BJ (cell line): ENCODE measurements at regions not wholly inside any gene's neighbourhood (a gene's known extent, or its start where the extent isn't known, plus 50 kb on each side); places are given as distances from the start of the nearest gene placed in this dataset.

ENCODE experiments used
- CTCF ChIA-PET: fragments of 350-600 bp; formaldehyde crosslinking; extraction: SDS; loops from one replicate; lab custom pipeline; 2021; ENCODE audit warnings: antibody characterized with exemption, inconsistent platforms; lab: Yijun Ruan, JAX
- POLR2A ChIA-PET: fragments of 300-600 bp; sonication (Branson Sonifier 250); formaldehyde crosslinking; extraction: SDS; loops from one replicate; lab custom pipeline; 2021; ENCODE audit warnings: antibody characterized with exemption; lab: Charles Lee
- DNase-seq: peaks from one replicate; pipeline ENCODE4 v3.0.0-alpha.2; 2011; ENCODE audit warnings: low read depth
- H3K27me3 ChIP-seq: 2 replicates; pipeline ENCODE4 v1.6.0; 2011; ENCODE audit warnings: low read length; ENCODE audit not compliant: control insufficient read depth, insufficient read depth
- H3K36me3 ChIP-seq: 2 replicates; pipeline ENCODE4 v1.5.1; 2011; ENCODE audit warnings: low read length; ENCODE audit not compliant: control insufficient read depth, insufficient read depth
- H3K4me3 ChIP-seq: 2 replicates; pipeline ENCODE4 v1.5.1; 2011; ENCODE audit warnings: low read depth, mild to moderate bottlenecking, control low read depth, low read length
- TF ChIP-seq, protein P1 (sequence below): IDR thresholded peaks from 2 replicates; pipeline ENCODE4 v1.5.1; 2011; ENCODE audit warnings: low read depth, mild to moderate bottlenecking, control low read depth, inconsistent platforms, low read length, moderate library complexity; ENCODE audit not compliant: insufficient read depth

DNA sequence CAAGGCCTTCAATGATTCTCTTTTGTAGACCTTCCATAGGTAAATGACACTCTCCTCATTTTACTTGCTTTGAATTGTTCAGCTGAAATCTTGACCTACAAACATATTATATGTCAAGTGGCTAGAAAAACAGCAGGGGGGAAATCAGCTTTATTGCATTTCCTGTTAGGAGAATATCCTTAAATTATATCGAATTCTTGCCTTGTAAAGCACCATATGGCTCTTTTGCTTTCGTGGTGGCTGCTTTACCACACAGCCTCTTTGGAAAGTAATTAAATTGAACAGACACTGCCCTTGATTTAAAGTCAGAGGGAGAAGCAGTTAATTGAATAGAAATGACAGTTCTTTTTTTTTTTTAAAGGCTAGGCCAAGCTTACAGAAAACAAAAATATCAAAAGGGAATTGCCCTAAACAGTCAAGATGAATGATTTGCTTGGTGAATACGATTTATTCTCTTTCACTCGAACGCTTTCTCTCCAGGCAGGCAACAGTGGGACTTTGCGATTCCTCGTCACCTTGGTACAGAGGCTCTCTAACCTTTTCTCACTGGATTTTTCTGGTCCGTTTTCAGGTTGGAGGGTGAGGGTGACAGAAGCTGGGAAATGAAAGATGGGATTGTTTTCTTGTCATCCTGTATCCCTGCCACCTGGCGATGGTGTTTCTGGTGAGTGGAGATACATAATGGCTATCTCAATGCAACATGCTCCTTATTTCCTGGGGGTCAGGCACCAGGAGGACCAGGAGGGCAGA is 126.0 kb downstream of the GATA3 start:
- CTCF ChIA-PET = no interaction called here
- Histone ChIP-seq H3K36me3 (no peaks in the 10 kb centered on the region), H3K27me3 (no peaks in the 10 kb centered on the region), H3K4me3 (no peak overlapping the region)
- TF ChIP-seq, protein P1, sequence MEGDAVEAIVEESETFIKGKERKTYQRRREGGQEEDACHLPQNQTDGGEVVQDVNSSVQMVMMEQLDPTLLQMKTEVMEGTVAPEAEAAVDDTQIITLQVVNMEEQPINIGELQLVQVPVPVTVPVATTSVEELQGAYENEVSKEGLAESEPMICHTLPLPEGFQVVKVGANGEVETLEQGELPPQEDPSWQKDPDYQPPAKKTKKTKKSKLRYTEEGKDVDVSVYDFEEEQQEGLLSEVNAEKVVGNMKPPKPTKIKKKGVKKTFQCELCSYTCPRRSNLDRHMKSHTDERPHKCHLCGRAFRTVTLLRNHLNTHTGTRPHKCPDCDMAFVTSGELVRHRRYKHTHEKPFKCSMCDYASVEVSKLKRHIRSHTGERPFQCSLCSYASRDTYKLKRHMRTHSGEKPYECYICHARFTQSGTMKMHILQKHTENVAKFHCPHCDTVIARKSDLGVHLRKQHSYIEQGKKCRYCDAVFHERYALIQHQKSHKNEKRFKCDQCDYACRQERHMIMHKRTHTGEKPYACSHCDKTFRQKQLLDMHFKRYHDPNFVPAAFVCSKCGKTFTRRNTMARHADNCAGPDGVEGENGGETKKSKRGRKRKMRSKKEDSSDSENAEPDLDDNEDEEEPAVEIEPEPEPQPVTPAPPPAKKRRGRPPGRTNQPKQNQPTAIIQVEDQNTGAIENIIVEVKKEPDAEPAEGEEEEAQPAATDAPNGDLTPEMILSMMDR = no peak
- POLR2A ChIA-PET = no interaction called here
- no peak for DNase-seq

- Histone ChIP-seq H3K36me3 (no peaks in the 10 kb centered on the region), H3K4me3 (no peak overlapping the region), H3K27me3 (no peaks in the 10 kb centered on the region)
- DNase-seq = no peak
- TF ChIP-seq, protein P1 = no peak
- ChIA-PET CTCF (no interaction called here), POLR2A (no interaction called here)
These were observed 127.1 kb downstream of the GATA3 start for GRCh38 chr10:8181496-8182157.

DNA sequence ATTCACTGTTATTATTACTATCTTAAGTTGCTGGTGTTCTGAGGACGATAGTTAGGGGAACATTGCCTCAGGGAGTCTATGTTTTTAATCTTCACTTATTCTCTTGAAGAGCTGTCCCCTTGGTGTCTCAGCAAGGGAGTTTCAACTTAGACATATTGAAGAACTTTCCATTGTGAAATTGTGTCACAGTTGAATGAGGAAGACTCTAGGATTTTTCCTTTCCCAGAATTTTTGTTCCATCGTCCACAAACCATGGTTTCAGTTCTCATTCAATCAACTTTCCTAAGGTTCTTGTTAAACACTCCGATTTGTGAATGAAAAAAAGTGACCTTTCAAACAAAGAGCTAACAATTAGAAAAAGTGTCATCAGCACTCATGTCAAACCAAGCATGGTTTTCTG is 128.3 kb downstream of the GATA3 start:
- Histone ChIP-seq H3K27me3 (no peaks in the 10 kb centered on the region), H3K36me3 (no peaks in the 10 kb centered on the region), H3K4me3 (no peak overlapping the region)
- POLR2A ChIA-PET = no interaction called here
- TF ChIP-seq, protein P1 = no peak
- no peak for DNase-seq
- CTCF ChIA-PET = no interaction called here

GRCh38 chr10:8183241-8183704 is 128.8 kb downstream of the GATA3 start:
- no peak for DNase-seq

GRCh38 chr10:8187171-8187666 is 132.7 kb downstream of the GATA3 start:
- no peaks in the 10 kb centered on the region for H3K27me3 ChIP-seq
- TF ChIP-seq, protein P1 = no peak
- no peaks in the 10 kb centered on the region for H3K36me3 ChIP-seq
- DNase-seq = no peak
- POLR2A ChIA-PET = no interaction called here
- no peak overlapping the region for H3K4me3 ChIP-seq
- CTCF ChIA-PET = no interaction called here

More at GRCh38 chr10:8183241-8183704, 128.8 kb downstream of the GATA3 start:
- Histone ChIP-seq H3K36me3 (no peaks in the 10 kb centered on the region), H3K4me3 (no peak overlapping the region), H3K27me3 (no peaks in the 10 kb centered on the region)
- POLR2A ChIA-PET = no interaction called here
- CTCF ChIA-PET = no interaction called here
- TF ChIP-seq, protein P1 = no peak
